Occipital lobe (tissue), 1 donor: ENCODE measurements at regions not wholly inside any gene's neighbourhood (a gene's known extent, or its start where the extent isn't known, plus 50 kb on each side); places are given as distances from the start of the nearest gene placed in this dataset.

Experiments used
- DNase-seq: peaks from one replicate; lab custom pipeline; 2025; lab: John Stamatoyannopoulos, UW

DNA sequence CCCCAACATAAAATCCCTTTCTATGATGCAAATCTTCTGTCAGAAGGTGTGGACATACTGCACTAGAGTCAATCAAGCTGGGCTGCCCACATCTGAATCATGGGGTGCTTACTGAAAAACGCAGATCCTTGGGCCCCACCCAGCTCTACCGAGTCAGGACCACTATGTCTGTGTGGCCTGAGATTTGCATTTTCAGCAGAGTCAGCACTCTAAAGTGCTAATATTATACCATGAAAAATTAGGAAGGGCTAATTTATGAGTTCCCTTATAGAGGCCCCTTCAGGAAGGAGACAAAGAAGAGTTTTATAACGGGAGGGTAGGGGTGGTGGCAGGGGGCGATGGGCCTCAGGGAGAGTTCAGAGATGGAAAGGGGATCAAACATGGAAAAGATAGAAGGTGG lies 163.3 kb upstream of the NABP1 start:
- DNase-seq, result no peak

DNA sequence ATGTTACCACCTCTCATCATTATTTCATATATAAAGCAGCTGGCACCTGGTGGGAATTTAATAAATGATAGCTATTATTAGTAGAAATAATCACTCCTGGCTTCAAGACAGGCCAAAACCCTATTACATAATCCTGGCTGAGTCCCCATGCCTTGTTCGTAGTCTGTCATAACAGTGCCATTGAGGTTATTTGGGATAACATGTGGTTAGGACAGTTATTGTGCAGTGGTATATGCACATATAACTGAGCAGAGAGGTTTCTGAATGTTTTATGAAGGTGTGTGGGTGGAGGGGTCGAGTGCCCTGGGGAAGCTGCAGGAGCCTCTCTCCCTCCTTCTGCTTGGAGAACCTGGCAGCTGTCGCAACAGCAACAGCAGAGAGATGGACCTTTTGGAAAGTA lies 162.4 kb upstream of the NABP1 start:
- DNase-seq, result no peak

DNA sequence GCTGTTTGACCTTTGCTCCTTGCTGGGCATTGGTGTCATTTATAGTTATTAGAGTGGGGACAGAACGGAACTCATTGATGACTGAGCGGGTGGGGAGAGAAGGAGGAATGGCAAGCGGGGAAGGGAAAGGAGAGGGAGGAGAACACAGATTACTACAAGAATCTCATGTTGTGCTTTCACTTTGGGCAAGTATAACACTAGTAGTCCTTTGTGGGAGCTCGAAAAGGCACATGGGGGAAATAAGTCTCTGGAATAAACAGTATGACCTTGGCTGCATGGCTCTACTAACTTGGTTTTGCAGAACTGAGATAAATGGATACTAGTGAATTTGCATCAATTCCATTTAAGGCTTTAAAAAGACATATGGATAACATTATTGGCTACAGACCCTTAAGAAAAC lies 161.7 kb upstream of the NABP1 start:
- DNase-seq, result no peak

DNA sequence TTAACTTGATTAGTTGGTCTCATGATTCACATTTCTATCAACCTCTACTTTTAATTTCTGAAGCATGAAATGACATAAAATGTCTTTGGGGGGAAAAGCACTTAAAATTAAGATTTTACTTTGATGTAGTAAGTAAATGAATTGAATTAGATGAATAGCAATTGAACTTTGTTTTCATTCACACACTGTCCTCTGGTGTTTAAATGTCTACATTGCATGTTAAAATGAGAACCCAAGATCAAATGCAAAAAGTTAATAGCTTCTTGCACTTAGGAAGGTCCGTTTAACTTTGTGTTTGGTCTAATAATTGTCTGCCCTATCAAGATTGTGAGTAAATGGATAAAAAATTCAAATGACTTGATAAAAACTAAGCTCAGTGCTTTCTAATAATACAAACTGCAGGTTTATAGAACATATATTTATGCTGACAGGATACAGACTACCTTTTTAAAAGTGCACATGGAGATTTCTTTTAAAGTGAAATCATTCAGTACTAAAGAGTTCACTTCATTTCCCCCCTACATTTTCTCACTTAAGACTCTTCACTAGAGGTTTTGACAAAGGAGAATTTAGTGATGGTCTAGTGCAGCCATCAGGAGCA lies 156.2 kb upstream of the NABP1 start:
- DNase-seq, result no peak

DNA sequence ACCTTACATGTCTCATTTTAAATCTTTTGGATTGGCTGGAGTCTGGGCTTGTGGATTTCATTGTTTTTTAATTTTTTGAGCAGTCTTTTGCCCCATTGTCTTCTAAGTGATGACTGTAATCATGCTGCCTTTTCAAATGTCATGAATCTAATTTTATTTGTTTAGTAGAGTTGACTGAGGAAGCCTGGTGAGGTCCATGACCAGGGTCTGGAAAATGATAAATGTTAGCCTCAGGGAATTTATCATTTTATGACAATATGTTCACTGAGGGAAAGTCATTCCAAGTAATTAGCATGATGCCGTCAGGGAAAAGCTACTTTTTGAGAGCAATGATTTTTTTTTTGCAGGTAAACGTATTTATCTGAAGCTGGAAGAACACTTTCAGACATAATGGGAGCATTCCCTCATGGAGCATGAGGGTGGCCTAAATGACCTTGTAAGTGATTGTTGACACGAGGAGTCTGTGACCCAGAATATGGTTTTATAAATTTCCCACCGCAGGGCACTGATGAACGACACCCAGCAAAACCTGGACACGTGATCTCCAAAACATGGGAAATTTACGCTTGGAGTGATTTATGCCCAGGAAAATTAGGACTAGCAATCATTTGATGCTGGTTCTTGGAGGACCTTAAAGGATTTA lies 155.3 kb upstream of the NABP1 start:
- no peak for DNase-seq

DNA sequence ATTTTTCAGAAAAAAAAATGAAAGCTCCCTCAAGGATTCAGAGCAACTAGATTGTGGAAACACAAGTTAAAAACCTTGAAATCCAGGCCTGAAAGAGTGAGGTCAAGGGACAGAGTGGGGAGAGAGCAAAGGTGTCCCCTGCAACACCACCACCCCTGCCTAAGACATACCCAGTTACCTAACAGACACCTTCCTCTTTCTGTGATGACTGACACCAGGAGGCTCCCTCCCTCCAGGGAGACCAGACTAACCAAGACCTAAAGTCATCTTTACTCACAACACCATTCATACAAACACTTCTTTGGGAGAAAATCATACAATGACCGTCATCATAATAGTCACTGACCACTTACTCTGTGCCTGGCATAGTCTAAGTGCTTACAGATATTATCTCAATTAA lies 151.8 kb upstream of the NABP1 start:
- no peak for DNase-seq

DNA sequence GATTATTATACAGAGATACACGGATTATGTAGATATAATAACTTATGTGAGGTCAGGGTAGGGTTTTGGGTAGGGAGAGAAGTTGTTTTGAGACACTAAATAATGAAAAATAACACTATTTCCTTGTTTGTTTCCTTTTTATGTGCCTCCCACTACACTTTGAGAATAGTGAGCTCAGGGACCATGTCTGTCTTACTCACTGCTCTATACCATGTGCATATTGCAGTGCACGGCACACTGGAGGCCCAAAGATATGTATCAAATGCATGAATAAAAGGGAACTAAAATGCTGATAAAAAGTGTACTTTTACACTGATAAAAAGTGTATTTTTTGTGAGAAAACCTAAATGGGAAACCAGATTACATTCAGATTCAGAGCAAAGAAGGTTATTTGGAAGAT lies 151.4 kb upstream of the NABP1 start:
- DNase-seq, result no peak

DNA sequence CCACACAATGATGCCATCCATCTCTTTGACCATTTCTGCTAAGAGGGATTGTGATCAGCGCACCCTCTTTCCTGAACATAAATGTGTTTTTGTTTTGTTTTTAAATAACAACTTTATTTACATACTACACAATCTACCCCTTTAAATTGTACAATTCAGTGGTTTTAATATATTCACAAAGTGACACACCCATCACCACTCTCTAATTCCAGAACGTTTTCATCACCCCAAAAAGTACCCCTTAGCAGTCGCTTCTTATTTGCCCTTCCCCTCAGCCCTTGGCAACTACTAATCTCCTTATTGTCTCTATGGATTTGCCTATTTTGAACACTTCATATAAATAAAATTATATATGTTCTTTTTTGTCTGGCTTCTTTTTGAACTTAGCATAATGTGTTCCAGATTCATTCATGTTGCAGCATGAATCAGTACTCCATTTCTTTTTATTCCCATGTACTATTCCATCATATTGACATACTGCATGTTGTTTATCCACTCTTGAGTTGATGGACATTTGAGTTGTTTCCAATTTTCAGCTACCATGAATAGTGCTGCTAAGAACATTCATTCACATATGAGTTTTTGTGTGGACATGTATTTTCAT lies 150.9 kb upstream of the NABP1 start:
- no peak for DNase-seq

DNA sequence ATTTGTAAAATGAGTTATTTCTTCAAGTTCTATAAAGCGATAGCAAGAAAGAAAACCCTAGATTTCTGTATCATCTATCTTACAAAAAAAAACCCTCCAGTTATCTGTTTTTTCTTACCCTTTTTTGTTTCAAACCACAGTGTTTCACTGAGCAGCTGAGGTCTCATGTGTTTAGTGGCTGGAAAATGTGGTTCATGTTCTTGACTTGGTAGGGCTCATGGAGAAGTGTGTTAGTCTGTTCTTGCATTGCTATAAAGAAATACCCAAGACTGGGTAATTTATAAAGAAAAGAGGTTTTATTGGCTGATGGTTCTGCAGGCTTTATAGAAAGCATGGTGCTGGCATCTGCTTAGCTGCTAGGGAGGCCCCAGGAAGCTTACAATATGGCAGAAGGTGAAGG lies 147.3 kb upstream of the NABP1 start:
- no peak for DNase-seq

DNA sequence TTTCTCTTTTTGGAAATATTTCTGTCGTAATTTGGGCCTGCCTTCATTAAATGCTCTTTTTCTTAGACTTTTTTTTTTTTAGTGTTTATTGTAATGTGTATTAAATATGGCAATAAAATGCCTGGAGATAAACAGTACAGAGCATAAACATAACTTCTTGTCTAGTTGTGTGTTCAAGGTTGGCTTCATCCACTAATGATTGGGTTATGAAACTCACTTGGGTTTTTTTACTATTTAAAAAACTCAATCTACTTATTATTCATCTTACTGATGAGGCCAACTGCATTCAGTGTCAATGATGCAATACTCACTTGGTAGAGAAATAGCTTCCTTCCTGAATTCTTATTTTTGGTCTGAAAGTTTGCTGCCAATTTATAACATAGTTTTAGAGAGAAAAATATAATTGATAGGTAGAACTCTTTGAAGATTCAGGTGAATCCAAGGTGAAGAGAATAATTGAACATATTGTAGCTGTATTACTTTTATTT lies 144.2 kb upstream of the NABP1 start:
- no peak for DNase-seq

DNA sequence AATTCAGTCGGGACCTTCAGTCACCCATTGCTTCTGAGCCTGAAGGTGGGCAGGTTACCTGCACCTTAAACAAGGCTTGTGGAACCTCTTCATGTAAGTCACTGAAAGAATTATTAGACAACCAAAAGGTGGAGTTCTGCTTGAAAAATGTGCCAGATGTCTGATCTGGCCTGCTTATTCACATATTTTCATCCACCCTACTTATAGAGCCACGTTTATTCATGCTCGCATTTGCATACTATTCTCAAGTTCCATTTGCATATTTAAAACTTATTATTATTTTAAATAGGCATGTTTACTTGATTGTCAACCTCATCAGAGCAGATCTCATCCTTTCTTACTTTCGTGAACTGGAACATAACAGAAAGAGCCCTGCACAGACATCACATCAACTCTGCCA lies 140.0 kb upstream of the NABP1 start:
- DNase-seq, result no peak

DNA sequence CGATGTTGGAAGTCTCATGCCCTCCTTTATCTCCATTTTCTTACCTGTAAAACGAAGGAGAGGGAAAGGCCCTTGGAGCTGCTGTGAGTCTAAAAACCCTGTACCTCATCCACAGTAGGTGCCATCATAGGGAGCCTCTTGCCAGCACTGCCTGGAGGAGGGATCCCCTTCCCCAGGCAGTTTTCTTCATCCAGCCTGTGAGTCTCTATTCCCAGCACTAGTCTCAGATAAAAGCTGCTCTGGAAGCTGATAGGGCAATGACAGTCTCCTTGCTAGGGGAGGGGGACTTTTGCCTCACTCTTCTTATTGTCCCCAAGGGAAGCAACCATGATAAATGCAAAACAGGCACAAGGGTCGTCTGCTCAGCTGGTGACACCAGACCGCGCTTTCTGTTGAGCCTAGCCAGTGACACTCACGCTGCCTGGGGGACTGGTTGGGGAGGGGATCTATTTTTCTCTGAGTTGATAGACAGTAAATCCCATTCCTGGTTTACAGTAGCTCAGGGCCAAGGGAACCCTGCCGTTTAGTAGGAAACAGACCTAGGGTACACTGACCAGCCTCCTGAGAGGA lies 139.5 kb upstream of the NABP1 start:
- DNase-seq, result no peak

DNA sequence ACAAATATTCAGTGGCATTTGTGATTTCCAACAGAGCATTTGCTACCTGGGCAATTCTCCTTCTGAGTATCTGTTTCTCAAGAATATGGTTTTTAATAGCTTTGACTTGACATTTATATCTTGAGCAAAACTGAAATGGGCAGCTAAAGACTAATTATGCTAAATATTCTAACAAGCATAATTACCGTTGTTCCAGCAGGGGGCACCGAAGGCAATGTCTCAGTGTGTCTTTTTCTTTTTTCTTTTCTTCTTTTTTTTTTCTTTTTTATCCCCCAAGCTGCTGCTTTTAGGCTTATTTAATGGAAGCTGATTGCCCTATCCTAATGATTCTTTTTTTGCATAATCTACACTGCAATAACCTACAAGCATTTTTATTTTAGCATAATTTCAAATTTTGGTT lies 138.9 kb upstream of the NABP1 start:
- DNase-seq, result no peak

DNA sequence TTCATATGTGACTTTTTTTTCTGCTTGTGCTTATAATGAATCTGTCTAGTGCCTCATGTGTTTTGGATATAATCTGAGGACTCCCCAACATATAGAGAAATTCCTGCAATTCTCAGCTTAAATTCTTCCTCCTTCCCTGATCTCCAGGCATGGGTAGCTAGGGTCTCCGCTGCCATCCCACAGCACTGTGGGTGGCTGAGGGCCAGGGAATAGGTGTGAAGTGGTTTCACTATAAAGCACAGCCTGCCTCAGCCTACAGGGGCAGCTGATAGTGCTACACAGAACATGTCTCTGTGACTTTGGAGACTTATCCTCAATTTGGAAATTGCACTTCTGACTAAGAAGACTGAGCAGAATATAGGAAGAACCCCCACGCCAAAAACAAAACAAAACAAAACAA lies 137.3 kb upstream of the NABP1 start:
- DNase-seq, result no peak

DNA sequence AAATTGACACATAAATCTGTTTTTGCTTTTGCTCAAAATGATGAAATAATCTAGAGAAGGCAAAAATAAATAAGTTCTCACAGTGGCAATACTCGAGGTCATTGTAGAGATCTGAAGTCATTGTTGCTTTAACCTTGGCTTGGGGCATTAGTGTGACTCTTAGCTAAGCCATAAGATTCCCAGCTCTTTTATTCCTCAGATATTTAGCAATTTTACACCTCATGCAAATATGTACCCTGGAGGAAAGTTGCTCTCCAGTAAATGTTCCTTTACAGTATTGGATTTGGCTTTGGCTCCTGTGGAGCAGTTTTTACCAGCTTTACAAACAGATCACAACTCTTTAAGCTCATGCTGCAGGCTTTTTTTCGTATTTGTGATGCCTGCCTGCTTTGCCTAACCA lies 134.2 kb upstream of the NABP1 start:
- DNase-seq, result no peak

DNA sequence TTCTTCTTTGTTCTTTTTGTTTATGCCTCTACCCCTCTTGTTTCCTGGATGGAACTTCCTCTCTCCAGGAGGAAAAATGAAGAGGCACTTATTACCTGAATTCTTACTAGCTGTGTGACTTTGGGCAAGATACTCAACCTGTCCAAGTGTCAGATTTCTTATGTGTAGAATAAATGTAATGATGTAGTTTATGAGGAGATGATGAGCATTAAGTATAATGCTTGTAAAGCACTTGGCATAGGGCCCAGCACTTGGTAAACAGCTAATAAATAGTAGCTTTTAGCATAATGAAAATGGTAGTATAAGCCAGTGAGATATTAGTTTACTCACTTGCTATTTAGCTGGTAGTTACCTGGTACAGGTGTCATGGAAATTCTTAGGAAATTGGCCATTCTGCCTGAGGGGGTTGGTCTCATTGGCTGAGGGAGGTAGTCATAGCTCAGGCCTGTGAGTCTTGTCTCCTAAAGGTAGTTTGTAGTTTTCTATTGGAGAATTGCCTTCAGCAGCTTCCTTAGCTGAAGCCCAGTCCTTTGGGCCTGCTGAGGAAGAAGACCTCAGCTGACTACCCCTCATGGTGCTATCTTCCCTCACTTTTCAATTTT lies 133.4 kb upstream of the NABP1 start:
- DNase-seq, result no peak

DNA sequence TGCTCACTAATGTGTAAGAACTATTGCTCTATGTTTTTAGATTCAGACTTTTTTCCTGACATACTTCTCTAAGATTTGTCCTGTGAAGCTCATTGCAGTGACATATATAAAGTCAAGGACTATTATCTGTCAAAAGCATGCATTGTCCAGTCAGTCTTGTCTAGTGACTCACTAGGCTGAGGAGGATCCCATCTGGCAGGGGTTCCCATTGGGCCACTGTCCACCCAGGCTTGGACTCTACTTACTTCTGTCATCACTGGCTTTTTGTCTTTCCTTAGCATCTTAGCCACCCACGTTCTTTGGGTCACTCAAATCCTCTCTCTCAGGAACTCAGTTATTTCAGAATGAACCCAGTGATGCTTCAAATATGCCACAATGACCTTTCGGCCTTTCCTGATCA lies 132.6 kb upstream of the NABP1 start:
- DNase-seq, result no peak

DNA sequence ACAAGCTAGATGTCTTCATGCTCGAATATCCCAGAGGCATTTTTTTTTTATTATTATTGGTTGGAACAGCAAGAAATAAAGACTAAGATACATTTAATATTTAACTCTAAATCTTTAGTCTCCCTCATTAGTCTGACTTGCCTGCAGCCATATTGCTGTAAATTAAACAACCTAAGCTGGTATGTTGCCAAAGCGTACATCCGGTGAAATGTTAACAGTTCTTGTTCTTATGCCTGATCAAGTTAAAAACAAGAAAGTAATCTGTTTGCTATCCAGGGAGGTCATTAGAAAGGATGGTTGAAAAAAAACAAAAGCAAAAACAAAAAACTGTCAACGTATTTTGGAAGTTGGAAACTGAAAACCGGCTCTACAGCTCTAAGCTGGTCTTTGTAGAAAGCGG lies 125.9 kb upstream of the NABP1 start:
- no peak for DNase-seq

DNA sequence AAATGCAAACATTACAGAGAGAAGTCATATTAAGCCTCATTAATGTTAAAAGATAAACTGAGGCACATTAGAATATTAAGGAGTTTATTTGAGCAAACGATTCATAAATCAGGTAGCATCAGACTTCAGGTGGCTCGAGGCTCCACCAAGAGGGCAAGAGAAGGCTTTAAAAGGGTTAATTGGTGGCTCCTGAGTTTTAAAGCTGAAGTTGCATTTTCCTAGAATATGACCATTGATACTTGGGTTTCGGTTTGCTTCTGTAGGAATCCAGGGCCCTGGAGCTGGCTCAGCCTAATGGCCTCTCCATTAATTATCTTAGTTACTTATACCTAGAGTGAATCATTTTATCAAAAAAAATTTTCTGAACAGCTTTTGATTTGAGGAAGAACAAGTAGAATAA lies 123.7 kb upstream of the NABP1 start:
- no peak for DNase-seq

DNA sequence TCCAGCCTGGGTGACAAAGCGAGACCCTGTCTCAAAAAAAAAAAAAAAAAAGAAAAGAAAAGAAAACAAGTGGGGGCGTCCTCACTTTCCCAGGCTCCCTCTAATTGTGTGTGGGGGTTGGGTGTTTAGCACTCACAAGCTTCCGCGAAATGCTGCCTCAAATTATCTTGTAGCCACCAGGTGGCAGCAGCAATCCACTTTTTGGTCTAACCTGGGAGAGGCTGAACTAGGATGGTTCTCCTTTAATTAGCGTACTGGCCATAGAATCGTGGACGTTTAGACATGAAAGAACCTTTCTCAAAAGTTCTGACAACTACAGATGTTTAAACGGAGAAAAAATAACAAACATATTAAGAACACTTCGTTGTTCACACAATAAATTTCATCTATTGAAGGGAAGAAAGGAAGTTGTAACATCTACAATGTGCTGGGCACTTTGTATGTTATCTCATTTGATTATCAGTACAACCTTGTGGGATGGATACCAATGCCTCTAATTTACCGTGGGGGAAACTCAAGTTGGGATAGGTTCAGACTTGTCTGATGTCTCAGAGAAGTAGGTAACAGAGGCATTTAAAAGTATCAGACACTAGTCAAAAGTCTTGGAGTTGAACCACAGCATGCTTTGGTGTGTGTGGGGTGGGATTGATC lies 122.7 kb upstream of the NABP1 start:
- DNase-seq, result peak; percentile 57

DNA sequence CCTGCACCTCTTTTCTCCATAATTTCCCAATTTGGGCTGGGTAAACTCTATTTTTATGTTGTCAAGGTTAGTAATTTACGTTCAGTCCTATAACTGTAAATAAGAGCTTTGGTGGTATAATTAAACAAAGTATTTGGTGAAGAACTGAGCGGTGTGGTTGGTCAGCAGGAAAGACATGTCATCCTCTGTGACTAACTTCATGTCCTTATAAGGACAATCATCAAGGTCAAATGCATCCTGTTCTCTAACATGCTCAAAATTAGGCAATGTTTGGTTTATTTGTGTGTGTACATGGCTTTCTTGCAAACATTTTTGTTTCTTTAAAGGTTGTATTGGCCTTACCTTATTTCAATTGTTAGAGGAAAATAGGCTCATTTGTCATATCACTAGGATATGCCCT lies 121.5 kb upstream of the NABP1 start:
- DNase-seq, result no peak

DNA sequence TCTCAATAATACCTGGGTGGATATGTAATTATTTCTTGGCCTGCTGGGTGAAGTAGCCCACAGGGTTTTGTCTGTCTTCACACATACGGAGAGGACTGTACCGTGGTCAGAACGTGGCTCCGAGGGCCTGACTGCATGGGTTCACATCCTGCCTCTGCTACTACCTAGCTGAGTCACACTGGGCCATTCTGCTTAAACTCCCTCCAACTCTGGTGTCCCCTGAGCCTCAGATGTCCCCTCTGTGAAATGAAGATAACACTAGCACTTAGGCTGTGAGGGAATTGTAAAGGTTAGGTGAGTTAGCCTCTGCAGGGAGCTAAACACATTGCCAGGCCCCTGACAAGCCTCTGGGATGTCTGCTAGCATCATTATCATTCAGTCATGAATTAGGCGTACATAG lies 120.1 kb upstream of the NABP1 start:
- DNase-seq, result no peak
